GM12892 (cell line): ENCODE measurements at regions not wholly inside any gene's neighbourhood (a gene's known extent, or its start where the extent isn't known, plus 50 kb on each side); places are given as distances from the start of the nearest gene placed in this dataset.

ENCODE experiments used
- POLR2AphosphoS5 ChIP-seq: IDR thresholded peaks from 2 replicates; pipeline ENCODE4 v1.6.1; 2011; ENCODE audit warnings: low read depth, low read length, control low read depth
- TAF1 ChIP-seq: IDR thresholded peaks from 2 replicates; pipeline ENCODE4 v1.6.1; 2011; ENCODE audit warnings: low read depth, mild to moderate bottlenecking, control low read depth, low read length, borderline replicate concordance

- TF ChIP-seq POLR2AphosphoS5 (no peak), TAF1 (no peak)
Observed at GRCh38 chr3:41045491-41045890, 153.8 kb upstream of the CTNNB1 start.
